ENCODE measurements at regions not wholly inside any gene's neighbourhood (a gene's known extent, or its start where the extent isn't known, plus 50 kb on each side); places are given as distances from the start of the nearest gene placed in this dataset.
"Not testable (repeated sequence)": the region's sequence is repeated elsewhere in the genome, so short reads cannot be mapped to it uniquely, and the experiment has no call there.

DNA sequence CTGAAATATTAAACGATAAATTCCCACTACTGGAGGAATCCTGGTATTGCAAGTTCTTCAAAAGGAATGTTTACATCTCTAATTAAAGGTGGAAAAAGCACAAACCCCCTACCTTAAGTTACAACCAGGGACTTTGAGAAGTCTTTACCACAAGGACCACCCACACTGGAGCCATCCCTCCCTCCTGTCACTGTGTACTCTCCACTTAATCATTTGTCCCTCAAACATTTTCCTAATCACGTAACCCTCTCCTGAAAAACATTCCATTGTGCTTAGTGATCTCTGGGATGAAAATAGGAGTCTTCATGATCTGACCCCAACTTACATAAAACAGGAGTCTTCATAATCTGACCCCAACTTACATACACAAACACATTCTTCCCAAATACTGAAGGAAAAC lies 85.7 kb downstream of the SUCLG1 start:
- no peak for DNase-seq

DNA sequence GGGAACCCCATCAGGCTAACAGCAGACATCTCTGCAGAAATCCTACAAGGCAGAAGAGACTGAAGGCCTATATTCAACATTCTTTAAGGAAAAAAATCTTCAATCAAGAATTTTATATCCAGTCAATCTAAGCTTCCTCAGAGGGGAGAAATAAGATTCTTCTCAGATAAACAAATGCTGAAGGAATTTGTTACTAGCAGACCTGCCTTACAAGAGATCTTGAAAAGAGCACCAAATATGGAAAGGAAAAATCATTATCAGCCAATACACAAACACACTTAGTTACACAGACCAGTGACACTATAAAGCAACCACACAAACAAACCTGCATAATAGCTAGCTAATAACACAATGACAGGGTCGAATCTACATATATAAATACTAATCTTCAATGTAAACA lies 96.5 kb downstream of the SUCLG1 start:
- DNase-seq, result no peak

DNA sequence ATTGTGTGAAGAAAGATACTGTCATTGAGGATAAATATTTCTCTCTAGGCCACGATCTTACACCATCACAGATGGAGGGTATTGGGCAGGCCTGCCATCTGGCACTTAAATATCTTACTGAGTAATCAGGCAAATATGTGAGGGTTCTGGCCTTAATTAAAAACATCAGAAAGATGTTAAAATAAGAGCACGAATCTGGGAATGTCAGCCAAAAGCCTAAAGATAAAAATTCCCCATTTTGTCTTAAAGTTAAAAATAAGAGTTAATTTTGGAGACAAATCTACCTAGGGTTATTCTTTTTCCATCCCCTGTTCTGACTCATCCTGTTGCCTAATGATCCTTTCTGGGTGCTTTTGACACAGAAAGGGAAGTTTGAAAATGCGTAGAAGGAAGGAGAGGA lies 121.0 kb downstream of the SUCLG1 start:
- DNase-seq, result no peak

DNA sequence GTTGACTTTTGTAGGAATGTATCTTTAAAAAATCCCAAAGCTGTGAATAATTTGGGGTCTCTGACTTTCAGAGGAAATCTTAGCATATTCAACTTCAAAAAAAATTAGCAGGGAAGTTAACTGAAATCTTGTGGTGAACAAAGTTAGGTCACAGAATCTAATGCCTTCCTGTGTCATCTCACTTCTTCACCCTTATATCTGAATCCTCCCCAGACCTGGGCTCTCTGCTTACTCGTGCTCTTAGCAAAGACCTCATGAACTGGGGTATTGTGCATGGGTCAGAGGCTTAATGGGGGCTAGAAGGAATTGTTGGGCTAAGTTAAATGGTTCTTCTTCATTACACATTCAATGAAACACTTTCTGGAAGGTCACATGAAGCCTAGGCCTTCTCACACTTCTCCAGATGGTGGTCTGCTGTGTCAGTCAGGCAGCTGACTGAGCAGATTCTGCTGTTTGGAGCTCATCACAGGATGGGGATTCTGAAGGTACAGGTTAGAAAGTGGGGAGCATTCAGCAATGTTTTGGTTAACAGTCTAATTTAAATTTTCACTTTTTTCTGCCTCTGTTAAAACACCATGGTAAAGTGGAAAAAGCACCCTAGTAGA lies 131.3 kb downstream of the SUCLG1 start:
- DNase-seq, result no peak

DNA sequence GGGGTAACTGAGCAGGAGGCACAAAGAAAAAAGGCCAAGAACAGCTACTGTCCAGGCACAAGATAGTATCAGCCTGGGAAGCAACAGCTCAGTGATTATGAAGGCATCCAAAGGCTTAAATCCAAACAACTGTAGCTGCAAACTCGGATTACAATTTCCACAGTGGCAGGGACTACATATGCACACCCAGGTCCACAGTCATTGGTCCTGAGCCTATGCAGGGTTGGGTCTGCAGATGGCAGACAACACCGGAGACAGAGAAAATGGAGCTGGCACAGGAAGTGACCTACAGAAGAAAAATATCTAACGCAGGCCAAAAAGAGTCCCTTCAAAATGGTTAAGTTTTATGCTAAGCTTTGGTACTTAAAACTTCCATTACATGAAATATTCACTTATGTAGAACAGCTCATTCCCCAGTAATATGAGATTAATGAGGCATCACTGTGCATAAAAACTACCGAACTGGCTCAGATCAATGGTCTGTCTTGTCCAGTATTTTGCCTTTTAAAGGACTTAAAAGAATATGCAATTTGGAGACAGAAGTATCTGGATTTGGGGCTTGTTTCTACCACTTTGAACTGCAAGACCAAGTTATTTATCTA lies 132.1 kb downstream of the SUCLG1 start:
- no peak for DNase-seq

DNA sequence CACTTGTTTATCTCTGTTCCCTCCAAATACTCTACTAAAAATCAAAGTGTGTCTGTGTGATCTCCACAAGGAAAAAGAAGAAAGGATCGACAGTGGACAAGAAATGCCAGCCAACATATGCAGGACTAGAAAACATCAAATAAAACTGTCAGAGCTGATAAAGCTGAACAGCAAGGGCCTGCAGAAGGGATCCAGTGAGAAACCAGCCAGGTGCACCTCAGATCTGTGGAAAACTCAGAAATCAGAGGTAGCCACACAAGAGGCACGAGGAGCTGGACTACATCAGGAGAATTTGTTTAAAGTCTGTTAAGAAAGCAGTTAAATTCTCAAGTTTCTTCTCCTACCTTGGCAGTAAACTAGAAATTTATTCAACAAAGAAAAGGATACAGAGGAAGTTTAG lies 135.2 kb downstream of the SUCLG1 start:
- DNase-seq, result no peak

DNA sequence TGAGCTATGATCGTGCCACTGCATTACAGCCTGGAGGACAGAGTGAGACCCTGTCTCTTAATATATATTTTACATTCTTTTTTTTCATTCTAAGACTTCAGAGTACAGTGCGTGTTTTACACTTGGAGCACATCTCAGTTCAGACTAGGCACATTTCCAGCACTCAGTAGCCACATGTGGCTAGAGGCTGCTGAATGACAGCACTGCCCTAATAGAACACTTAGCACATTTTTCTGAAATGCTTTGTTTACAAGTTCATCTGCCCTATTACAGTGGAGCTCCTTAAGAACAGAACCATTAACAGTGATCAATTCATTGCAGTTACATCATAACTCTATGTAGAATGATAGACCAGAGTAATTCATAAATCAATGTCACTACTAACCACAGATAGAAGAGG lies 138.1 kb downstream of the SUCLG1 start:
- no peak for DNase-seq

DNA sequence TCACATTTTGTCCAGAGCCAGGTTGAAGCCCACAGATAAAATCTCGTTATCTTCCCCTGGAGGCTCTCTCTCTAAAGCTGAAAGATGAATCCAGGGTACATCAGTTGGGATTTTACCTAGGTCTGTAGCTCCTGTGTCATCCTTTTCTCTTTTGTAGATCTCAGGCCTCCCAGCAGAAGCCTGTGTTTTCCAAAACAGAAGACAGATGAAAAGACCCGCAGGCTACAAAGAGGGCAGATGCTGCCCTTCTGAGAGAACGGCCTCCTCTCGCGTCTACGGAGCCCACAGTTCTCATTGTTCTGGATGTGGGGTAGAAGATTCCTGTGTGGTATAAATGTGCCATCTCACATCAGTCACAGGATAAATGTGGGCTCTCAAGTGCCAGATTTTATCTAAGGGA lies 139.5 kb downstream of the SUCLG1 start:
- DNase-seq, result no peak

DNA sequence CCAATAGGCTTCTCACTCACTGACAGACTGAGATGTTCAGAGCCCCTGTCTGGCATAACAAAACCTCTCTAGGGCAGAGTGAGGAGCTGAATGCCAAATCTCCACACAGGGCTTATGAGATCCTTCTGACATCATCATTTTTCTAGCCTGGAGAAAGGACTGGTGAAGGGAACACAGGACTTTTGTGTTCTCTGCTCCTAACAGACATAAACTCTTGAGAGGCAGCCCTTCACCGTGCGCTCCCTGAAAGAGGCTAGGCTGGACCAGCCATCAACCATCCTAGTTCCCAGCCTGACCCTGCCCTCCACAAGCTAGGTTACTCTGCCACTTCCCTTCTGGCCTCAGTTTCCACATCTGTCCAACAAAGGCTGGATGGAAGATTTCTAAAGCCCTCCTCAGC lies 141.9 kb downstream of the SUCLG1 start:
- DNase-seq, result no peak

DNA sequence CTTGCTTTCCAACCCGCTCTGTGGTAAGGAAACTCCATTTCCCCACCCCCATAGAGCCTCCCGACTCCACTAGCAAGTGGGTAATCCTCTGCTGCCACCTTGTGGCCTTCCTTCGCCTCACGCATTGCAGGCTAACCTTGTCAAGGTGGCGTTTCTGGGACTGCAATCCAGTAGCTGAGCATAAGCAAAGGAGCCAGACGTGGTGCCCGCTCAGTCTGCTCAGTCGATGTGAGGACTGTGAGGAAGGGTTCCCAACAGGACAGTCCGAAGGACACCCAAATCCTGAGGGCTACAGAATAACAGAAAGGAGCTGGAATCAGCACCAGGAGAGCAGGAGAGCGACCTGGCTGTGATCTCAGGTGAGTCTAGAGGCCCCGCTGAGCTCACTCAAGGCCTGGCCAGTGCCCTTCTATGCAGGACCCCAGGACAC lies 144.2 kb downstream of the SUCLG1 start:
- peak; percentile 44 to 60 for DNase-seq

DNA sequence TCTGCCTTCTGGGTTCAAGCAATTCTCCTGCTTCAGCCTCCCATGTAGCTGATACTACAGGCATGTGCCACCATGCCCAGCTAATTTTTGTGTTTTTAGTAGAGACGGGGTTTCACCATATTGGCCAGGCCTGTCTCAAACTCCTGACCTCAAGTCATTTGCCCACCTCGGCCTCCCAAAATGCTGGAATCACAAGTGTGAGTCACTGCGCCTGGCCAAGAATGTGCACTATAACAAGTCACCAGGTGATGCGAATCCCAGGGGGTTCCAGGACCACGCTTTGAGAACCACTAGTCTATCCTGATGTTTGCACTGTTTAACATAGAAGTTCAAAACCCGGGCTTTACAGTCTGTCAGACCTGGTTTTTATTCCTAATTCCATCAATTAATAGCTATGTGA lies 144.8 kb downstream of the SUCLG1 start:
- DNase-seq, result no peak

DNA sequence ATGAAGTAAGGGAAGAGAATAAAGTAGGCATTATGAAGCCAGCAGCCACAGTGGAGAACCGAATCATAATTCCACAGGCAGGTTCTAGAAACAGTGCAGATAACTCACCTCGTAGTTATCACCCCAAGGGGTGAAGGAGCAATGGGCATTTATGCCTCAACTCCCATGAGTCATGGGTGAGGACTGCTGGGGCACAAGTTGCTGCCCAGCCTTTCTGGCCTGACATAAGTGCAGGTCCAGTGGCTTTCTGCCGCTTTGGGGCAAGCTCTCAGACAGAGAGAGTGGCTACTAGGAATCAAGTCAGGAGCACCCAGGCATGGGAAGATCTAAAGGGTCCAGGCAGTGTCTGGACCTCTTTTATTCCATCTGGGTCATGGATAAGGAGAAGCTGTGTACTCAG lies 149.8 kb downstream of the SUCLG1 start:
- no peak for DNase-seq

DNA sequence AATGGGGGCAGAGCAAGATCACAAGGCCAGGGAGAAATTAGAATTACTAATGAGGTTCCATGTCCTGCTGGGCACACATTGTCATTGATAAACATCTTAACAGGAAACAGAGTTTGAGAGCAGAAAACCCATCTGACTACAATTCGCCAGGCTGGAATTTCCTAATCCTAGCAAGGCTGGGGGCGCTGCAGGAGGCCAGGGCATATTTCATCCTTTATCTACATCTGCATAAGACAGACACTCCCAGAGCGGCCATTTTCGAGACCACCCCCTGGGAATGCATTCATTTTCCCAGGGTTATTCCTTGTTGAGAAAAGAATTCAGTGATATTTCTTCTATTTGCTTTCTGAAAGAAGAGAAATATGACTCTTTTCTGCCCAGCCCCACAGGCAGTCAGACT lies 152.7 kb downstream of the SUCLG1 start:
- DNase-seq, result no peak

DNA sequence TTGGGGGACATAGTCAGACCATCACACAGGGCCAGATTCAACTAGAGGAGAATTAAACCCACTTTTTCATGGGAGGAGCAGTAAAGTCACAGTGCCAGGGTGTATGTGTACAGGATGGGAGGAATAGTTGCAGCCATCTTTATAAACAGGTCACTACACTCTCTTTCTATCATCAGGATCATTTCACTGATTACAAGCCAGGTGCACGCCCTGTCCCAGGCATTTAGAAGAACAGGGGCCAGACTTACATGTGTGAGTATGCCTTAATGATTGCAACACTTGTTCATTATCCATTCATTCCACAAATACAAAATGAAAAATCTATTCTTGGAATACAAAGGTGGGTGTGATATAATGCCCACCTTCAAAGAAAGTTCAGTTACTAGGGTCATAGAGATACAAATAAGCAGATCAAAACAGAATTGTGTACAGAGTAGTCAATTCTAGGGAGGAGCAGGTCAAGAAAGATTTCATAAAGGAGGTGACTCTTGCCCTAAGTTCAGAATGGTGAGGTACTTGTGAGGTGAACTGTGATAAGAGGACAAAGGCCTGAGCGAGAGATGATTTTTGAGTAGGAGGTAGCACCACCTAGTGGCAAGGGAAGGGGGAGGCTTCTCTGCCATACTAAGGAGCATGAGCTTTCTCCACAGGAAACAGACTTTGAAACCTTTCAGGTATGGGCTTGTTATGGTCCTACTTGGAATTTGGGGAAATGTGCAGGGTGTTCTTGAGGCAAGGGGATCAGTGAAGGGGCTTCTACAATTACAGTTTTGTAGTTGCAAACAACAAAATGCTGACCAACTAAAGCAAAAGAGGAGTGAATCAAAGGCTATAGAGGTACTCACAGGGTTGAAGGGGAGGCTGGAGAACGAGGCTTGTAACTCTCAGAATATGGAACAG lies 156.3 kb downstream of the SUCLG1 start:
- peak in 1 of 2 experiments; percentile 0 for DNase-seq

DNA sequence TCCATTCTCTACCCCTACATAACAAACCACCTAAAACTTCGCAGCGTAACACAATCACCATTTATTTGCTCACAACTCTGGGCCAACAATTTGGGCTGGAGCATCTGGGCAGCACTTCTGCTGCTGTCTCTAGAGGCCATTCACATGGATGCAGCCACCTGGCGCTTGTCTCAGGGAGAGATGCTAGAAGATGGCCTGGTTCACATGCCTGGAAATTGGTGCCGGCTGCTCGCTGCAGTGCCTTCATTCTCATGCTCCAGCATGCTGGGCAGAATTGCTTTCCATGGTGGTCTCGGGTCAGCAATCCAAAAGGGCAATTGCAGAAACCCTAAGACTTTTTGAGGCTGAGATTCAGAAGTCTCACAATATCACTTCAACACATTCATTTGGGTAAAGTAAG lies 157.4 kb downstream of the SUCLG1 start:
- no peak for DNase-seq

DNA sequence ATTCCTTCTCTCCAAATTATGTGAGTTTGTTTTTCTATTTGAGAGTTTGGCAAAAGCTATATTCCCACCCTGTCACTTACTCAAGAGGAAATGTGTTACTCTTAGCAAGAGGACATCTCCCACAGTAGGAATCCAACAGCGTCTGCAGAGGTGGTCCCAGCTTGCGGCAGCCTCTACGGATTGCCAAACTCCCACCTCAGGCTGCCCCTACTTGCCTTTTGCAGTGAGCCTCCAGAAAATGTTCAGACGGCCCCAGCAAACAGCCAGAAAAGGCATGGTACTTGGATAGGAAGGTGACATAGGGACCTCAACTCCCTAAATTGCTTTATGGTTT lies 158.4 kb downstream of the SUCLG1 start:
- DNase-seq, result no peak

DNA sequence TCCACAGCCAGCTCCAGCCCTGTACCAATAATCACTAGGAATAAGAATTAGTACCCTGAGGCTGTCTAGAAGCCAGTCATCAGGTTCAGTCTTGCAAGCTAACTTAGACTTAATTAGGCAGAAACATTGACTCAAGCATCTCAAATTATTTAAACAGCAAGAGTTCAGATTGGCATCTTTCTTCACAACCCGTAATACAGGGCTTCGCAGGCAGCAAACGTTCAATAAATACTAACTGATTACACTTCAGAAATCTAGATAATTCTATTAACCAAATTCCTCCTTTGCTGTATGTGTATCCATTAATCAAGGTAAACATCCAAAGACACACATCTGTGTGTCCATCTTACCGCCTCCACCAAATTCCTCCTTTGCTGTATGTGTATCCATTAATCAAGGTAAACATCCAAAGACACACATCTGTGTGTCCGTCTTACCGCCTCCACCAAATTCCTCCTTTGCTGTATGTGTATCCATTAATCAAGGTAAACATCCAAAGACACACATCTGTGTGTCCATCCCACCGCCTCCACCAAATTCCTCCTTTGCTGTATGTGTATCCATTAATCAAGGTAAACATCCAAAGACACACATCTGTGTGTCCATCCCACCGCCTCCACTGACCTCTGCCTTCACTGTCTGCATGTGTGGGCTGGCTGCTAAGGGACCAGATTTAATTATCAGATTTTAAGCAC lies 158.9 kb downstream of the SUCLG1 start:
- not testable (repeated sequence) for DNase-seq

DNA sequence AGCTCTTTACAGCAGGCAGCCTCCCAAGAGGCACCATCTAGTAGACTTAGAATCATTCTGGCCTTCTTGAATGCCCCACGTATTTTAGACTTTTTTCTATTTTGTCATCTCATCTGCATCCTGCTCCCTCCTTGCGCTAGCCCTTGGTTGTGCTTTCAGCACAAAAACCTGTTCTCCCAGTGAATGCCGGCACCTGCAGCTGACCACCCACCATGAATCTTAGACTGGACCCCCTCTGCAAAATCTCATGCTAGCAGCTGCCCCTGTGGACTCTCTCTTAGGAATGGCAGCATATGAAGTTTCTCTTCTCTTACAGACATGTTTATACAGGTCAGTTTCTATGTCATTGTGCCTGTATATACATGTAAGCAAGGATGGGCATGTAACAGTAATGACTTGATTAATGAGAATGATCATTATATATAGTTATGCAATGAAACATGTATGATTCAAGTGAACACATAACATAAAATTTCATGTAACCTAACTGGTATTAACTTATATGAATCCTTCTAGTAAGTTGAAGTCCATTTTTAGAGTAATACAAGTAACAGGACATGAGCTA lies 159.8 kb downstream of the SUCLG1 start:
- no peak for DNase-seq

DNA sequence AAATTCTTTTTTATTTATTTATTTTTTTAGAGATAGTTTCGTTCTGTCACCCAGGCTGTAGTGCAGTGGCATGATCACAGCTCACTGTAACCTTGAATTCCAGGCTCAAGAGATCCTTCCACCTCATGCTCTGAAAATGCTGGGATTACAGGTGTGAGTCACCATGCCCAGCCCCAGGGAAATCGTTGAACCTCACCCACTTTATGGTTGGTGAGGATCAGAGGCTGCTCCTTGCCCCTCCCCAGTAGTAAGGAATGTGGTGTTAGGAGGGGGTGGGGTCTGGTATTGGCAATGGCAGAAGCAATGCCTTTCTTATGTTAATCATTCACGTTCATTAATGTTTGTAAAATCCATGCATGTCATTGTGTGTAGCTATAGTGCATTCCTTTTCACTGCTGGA lies 161.9 kb downstream of the SUCLG1 start:
- no peak for DNase-seq

DNA sequence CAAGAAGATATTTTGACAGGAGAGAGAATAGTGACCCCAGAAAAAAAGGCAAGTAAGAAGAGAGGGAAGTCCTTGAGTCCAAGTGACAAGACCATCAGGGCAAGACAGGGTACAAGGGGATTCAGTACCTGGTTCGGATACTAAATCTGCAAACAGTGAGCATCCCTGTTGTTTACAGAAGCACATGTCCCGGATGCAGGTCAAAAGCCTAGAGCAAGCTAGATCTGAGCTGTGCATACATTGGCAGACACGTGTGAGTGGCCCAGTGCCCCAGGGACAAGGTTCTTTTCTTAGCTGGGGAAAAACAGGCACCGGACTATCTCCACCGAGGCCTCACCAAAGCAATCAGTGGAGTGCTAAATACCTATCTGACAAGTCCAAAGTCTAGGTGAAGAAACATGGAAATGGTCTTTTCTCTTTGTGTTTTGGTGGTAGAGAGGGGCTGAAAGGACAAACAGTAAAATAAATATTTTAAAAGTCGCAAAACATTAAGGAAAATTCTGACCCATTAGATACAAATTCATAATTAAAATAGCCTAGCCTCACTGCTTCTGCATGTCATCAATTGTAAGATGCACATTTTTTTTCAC lies 165.2 kb downstream of the SUCLG1 start:
- no peak for DNase-seq

DNA sequence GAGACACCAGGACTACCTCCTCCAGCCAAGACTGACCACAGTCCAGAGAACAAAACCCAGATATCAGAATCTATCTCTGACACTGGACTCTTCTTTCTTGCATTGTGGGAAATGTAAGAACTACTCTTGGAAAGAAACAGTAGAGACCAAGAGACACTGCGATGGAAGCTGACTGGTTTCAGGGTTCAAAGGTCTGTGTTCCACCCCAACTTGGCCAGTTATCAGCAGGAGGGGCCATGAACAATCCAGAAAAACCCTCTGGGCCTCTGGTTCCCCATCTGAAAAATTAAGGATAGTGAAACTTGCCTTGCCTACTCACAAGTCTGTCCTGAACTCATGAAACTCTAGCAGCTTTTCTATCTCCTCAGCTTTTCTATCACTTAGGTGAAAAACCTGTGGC lies 166.5 kb downstream of the SUCLG1 start:
- DNase-seq, result no peak

DNA sequence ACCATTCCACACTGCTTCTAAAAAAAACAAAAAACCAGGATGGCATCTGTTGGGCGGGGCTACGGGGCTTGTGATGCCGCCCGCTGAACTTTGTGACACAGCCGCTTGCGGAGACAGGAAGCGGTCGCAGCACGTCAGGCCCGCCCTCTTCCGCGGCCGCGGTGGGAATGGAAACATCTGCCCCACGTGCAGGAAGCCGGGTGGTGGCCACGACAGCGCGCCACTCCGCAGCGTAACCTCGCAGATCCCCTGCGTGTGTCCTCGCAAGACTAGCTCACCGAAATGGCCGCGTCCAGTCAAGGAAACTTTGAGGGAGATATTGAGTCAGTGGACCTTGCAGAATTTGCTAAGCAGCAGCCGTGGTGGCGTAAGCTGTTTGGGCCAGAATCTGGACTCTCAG lies 168.5 kb downstream of the SUCLG1 start:
- no peak for DNase-seq

DNA sequence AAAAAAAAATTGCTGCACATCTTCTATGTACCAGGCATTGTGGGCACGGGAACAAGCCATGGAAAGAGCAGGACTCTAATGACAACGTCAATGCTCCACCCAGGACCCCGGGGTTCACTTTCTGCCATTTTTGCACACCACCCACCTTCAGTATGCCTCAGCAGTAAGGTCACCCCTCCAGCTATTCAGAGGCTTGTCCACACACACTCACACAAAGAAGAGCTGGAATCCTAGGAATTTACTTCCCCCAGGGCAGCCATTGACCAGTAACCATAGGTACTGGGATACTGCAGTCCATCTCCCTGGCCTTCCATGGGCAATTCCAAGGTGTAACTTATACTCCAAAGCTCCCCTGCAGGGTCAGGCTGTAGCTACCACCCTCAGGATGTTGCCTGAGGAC lies 170.8 kb downstream of the SUCLG1 start:
- no peak for DNase-seq

Measured in NCI-H187 (cell line).